CD14-positive monocyte (primary cell): ENCODE measurements at regions not wholly inside any gene's neighbourhood (a gene's known extent, or its start where the extent isn't known, plus 50 kb on each side); places are given as distances from the start of the nearest gene placed in this dataset.

Source experiments
- DNase-seq, 3 donors: peaks; one replicate each; pipeline ENCODE4 v3.0.0-alpha.2; 2011 to 2022
- H2AFZ ChIP-seq: 2 replicates; pipeline ENCODE4 v1.6.0; 2012; ENCODE audit warnings: mild to moderate bottlenecking, low read depth, low read length, inconsistent platforms; ENCODE audit not compliant: insufficient read depth, poor library complexity, severe bottlenecking
- H3K27ac ChIP-seq, 2 donors: 1 replicate in 1 of 2; 2 replicates in 1 of 2; pipeline ENCODE4 v1.5.1; 2012 to 2013; ENCODE audit warnings: low read length in 2 of 2, control low read depth in 1 of 2, inconsistent platforms in 1 of 2, low read depth in 1 of 2, mild to moderate bottlenecking in 1 of 2
- H3K27me3 ChIP-seq, 2 donors: one replicate each; pipeline versions ENCODE4 v1.6.0 to v1.6.1; 2011 to 2013; ENCODE audit warnings: low read length in 2 of 2; ENCODE audit not compliant: control insufficient read depth in 2 of 2, insufficient read depth in 2 of 2
- H3K36me3 ChIP-seq, 2 donors: replicated peaks in 1 of 2; 1 replicate in 1 of 2; 2 replicates in 1 of 2; pipeline versions ENCODE4 v1.5.1 to v1.6.1; 2012 to 2013; ENCODE audit warnings: low read length in 2 of 2, control low read depth in 1 of 2, inconsistent platforms in 1 of 2, mild to moderate bottlenecking in 1 of 2; ENCODE audit not compliant: insufficient read depth in 2 of 2, control insufficient read depth in 1 of 2
- H3K4me1 ChIP-seq, 2 donors: 1 replicate in 1 of 2; 2 replicates in 1 of 2; pipeline versions ENCODE4 v1.5.1 to v1.6.1; 2012 to 2013; ENCODE audit warnings: low read length in 2 of 2, control low read depth in 1 of 2, inconsistent platforms in 1 of 2, mild to moderate bottlenecking in 1 of 2, moderate library complexity in 1 of 2; ENCODE audit not compliant: insufficient read depth in 2 of 2, control insufficient read depth in 1 of 2
- H3K4me2 ChIP-seq: replicated peaks from 2 replicates; pipeline ENCODE3; 2012; ENCODE audit warnings: low read length, moderate library complexity, mild to moderate bottlenecking; ENCODE audit not compliant: poor library complexity, severe bottlenecking; ENCODE audit errors: extremely low read depth
- H3K4me3 ChIP-seq, 3 experiments: fragments of 200-600 bp in 1 of 3; sonication (generic) in 1 of 3; replicated peaks in 1 of 3; 1 replicate in 2 of 3; 2 replicates in 1 of 3; pipeline ENCODE4 v1.5.1; 2011 to 2013; ENCODE audit warnings: low read length in 3 of 3, mild to moderate bottlenecking in 3 of 3, control low read depth in 2 of 3, low read depth in 2 of 3, inconsistent platforms in 1 of 3, moderate library complexity in 1 of 3
- H3K79me2 ChIP-seq: 2 replicates; pipeline ENCODE4 v1.6.0; 2012; ENCODE audit warnings: mild to moderate bottlenecking, control low read depth, inconsistent platforms, low read length, moderate library complexity; ENCODE audit not compliant: insufficient read depth
- H3K9ac ChIP-seq: 2 replicates; pipeline ENCODE4 v1.6.0; 2017; ENCODE audit warnings: low read length, mild to moderate bottlenecking; ENCODE audit not compliant: insufficient read depth, poor library complexity, severe bottlenecking
- H3K9me3 ChIP-seq, 2 donors: replicated peaks in 1 of 2; 1 replicate in 1 of 2; 2 replicates in 1 of 2; pipeline versions ENCODE4 v1.5.1 to v1.6.1; 2012 to 2013; ENCODE audit warnings: low read length in 2 of 2, control low read depth in 1 of 2; ENCODE audit not compliant: control insufficient read depth in 1 of 2, insufficient read depth in 1 of 2
- H4K20me1 ChIP-seq: 2 replicates; pipeline ENCODE4 v1.6.0; 2012; ENCODE audit warnings: mild to moderate bottlenecking, low read length, control low read depth, moderate library complexity; ENCODE audit not compliant: insufficient read depth
- H3K27ac Mint-ChIP-seq, 7 donors: one replicate each; pipeline ENCODE4 v1.8.0; 2020; ENCODE audit warnings: mild to moderate bottlenecking in 7 of 7, mixed read lengths in 7 of 7, moderate library complexity in 6 of 7, inconsistent platforms in 2 of 7
- H3K27me3 Mint-ChIP-seq, 3 donors: one replicate each; pipeline ENCODE4 v1.8.0; 2021 to 2022; ENCODE audit warnings: low read depth in 3 of 3, mild to moderate bottlenecking in 3 of 3, mixed read lengths in 3 of 3, moderate library complexity in 3 of 3, inconsistent platforms in 1 of 3
- H3K36me3 Mint-ChIP-seq, 2 donors: one replicate each; pipeline ENCODE4 v1.8.0; 2020; ENCODE audit warnings: mixed read lengths in 2 of 2, inconsistent platforms in 1 of 2, mild to moderate bottlenecking in 1 of 2
- H3K4me1 Mint-ChIP-seq: one replicate; pipeline ENCODE4 v1.8.0; 2020; ENCODE audit warnings: mild to moderate bottlenecking, mixed read lengths
- H3K4me3 Mint-ChIP-seq, 2 donors: one replicate each; pipeline ENCODE4 v1.8.0; 2020; ENCODE audit warnings: mild to moderate bottlenecking in 2 of 2, mixed read lengths in 2 of 2, moderate library complexity in 1 of 2
- H3K9me3 Mint-ChIP-seq, 7 donors: one replicate each; pipeline ENCODE4 v1.8.0; 2020 to 2022; ENCODE audit warnings: mixed read lengths in 7 of 7, mild to moderate bottlenecking in 6 of 7, moderate library complexity in 6 of 7, inconsistent platforms in 2 of 7
- CTCF ChIP-seq: fragments of 200-600 bp; IDR thresholded peaks from one replicate; pipeline ENCODE4 v1.8.0; 2022; ENCODE audit warnings: antibody characterized with exemption, mild to moderate bottlenecking
- WGBS: methylation state at CpG from one replicate; pipeline ENCODE4 v1.1.5; 2013; ENCODE audit warnings: missing lambda C conversion rate; ENCODE audit not compliant: insufficient coverage; 5-methylcytosine and 5-hydroxymethylcytosine counted together
- intact Hi-C, 2 donors: fragments of 100-400 bp; cut with micrococcal nuclease; formaldehyde crosslinking; loops; one replicate each; pipeline versions ENCODE4 v1.15.0 to v1.15.1; 2023

GRCh38 chr11:81059356-81059755 is 1618.5 kb upstream of the TENM4 start:
- no peak overlapping the region for H3K27ac Mint-ChIP-seq
- no peak for TF ChIP-seq CTCF
- Histone ChIP-seq H3K4me1 (no peaks in the 10 kb centered on the region), H3K36me3 (no peaks in the 10 kb centered on the region), H2AFZ (no peak overlapping the region), H3K4me2 (no peak overlapping the region), H3K27ac (no peak overlapping the region), H3K4me3 (no peak overlapping the region), H4K20me1 (no peaks in the 10 kb centered on the region), H3K9me3 (no peaks in the 10 kb centered on the region), H3K79me2 (no peaks in the 10 kb centered on the region), H3K9ac (no peak overlapping the region), H3K27me3 (no peaks in the 10 kb centered on the region)
- H3K4me3 Mint-ChIP-seq, result no peak overlapping the region
- no peaks in the 10 kb centered on the region for H3K36me3 Mint-ChIP-seq
- no peaks in the 10 kb centered on the region for H3K4me1 Mint-ChIP-seq
- intact Hi-C loops, result no loop called here
- WGBS, result 20% methylated on average over 1 of the region's 1 CpG
- H3K9me3 Mint-ChIP-seq, result peaks cover 0 to 6% (median 1%) of the 10 kb centered on the region in 7 donors
- DNase-seq, result no peak
- H3K27me3 Mint-ChIP-seq, result peaks cover 0 to 2% (median 0%) of the 10 kb centered on the region in 3 donors

GRCh38 chr11:81052344-81053158 is 1611.7 kb upstream of the TENM4 start:
- 94% methylated on average over 2 of the region's 3 CpGs for WGBS
- Histone ChIP-seq H2AFZ (no peak overlapping the region), H3K4me1 (no peaks in the 10 kb centered on the region), H3K27ac (no peak overlapping the region), H4K20me1 (no peaks in the 10 kb centered on the region), H3K4me3 (no peak overlapping the region), H3K79me2 (no peaks in the 10 kb centered on the region), H3K9me3 (no peaks in the 10 kb centered on the region), H3K27me3 (no peaks in the 10 kb centered on the region), H3K9ac (no peak overlapping the region), H3K4me2 (no peak overlapping the region), H3K36me3 (no peaks in the 10 kb centered on the region)
- no peak overlapping the region for H3K27ac Mint-ChIP-seq
- TF ChIP-seq CTCF, result no peak
- H3K27me3 Mint-ChIP-seq, result peaks cover 0 to 4% (median 0%) of the 10 kb centered on the region in 3 donors
- intact Hi-C loops, result no loop called here
- no peak for DNase-seq
- H3K4me3 Mint-ChIP-seq, result no peak overlapping the region
- H3K4me1 Mint-ChIP-seq, result no peaks in the 10 kb centered on the region
- H3K9me3 Mint-ChIP-seq, result peaks cover 0 to 5% (median 1%) of the 10 kb centered on the region in 7 donors
- no peaks in the 10 kb centered on the region for H3K36me3 Mint-ChIP-seq
